ENCODE measurements at regions not wholly inside any gene's neighbourhood (a gene's known extent, or its start where the extent isn't known, plus 50 kb on each side); places are given as distances from the start of the nearest gene placed in this dataset.

- Histone ChIP-seq H3K4me1 (ENCODE audit: low read depth, poor library complexity, severe bottlenecking) (no peaks in the 10 kb centered on the region), H3K36me3 (ENCODE audit: insufficient read depth) (no peaks in the 10 kb centered on the region), H3K27ac (no peak overlapping the region), H3K9ac (no peak overlapping the region), H2AFZ (ENCODE audit: low read depth) (no peak overlapping the region), H3K4me3 (IDR thresholded peaks at IDR 0.05; ENCODE audit: insufficient read depth, low read depth, low read length) (no peak overlapping the region), H3K4me2 (no peak overlapping the region), H4K20me1 (ENCODE audit: insufficient read depth) (no peaks in the 10 kb centered on the region), H3K27me3 (ENCODE audit: insufficient read depth, low read depth) (no peaks in the 10 kb centered on the region), H3K79me2 (ENCODE audit: insufficient read depth, low read depth) (no peaks in the 10 kb centered on the region)
- TF ChIP-seq CTCF (conservative IDR thresholded peaks at IDR 0.05; ENCODE audit: low read depth, low read length), result no peak
Measured at GRCh38 chr2:158049129-158049855, 52.4 kb upstream of the UPP2 start.

GRCh38 chr2:158048327-158048726, 53.3 kb upstream of the UPP2 start:
- Histone ChIP-seq H2AFZ (ENCODE audit: low read depth) (no peak overlapping the region), H3K4me3 (IDR thresholded peaks at IDR 0.05; ENCODE audit: insufficient read depth, low read depth, low read length) (no peak overlapping the region), H3K4me2 (no peak overlapping the region), H3K36me3 (ENCODE audit: insufficient read depth) (no peaks in the 10 kb centered on the region), H3K9ac (no peak overlapping the region), H3K27ac (no peak overlapping the region), H3K27me3 (ENCODE audit: insufficient read depth, low read depth) (no peaks in the 10 kb centered on the region), H4K20me1 (ENCODE audit: insufficient read depth) (no peaks in the 10 kb centered on the region), H3K4me1 (ENCODE audit: low read depth, poor library complexity, severe bottlenecking) (no peaks in the 10 kb centered on the region), H3K79me2 (ENCODE audit: insufficient read depth, low read depth) (no peaks in the 10 kb centered on the region)
- TF ChIP-seq CTCF (conservative IDR thresholded peaks at IDR 0.05; ENCODE audit: low read depth, low read length), result no peak

GRCh38 chr2:158047156-158047611, 54.5 kb upstream of the UPP2 start:
- H3K4me1 ChIP-seq (ENCODE audit: low read depth, poor library complexity, severe bottlenecking), result no peaks in the 10 kb centered on the region
- no peak for TF ChIP-seq CTCF (conservative IDR thresholded peaks at IDR 0.05; ENCODE audit: low read depth, low read length)
- H3K9ac ChIP-seq, result no peak overlapping the region
- H3K4me3 ChIP-seq (IDR thresholded peaks at IDR 0.05; ENCODE audit: insufficient read depth, low read depth, low read length), result no peak overlapping the region
- no peak overlapping the region for H3K27ac ChIP-seq
- no peaks in the 10 kb centered on the region for H3K27me3 ChIP-seq (ENCODE audit: insufficient read depth, low read depth)
- no peaks in the 10 kb centered on the region for H3K36me3 ChIP-seq (ENCODE audit: insufficient read depth)
- H3K79me2 ChIP-seq (ENCODE audit: insufficient read depth, low read depth), result no peaks in the 10 kb centered on the region
- H2AFZ ChIP-seq (ENCODE audit: low read depth), result no peak overlapping the region
- H4K20me1 ChIP-seq (ENCODE audit: insufficient read depth), result no peaks in the 10 kb centered on the region
- H3K4me2 ChIP-seq, result no peak overlapping the region

- Histone ChIP-seq H4K20me1 (ENCODE audit: insufficient read depth) (no peaks in the 10 kb centered on the region), H3K27ac (no peak overlapping the region), H2AFZ (ENCODE audit: low read depth) (no peak overlapping the region), H3K79me2 (ENCODE audit: insufficient read depth, low read depth) (no peaks in the 10 kb centered on the region), H3K4me3 (IDR thresholded peaks at IDR 0.05; ENCODE audit: insufficient read depth, low read depth, low read length) (no peak overlapping the region), H3K4me2 (no peak overlapping the region), H3K27me3 (ENCODE audit: insufficient read depth, low read depth) (no peaks in the 10 kb centered on the region), H3K9ac (no peak overlapping the region), H3K36me3 (ENCODE audit: insufficient read depth) (no peaks in the 10 kb centered on the region), H3K4me1 (ENCODE audit: low read depth, poor library complexity, severe bottlenecking) (no peaks in the 10 kb centered on the region)
- no peak for TF ChIP-seq CTCF (conservative IDR thresholded peaks at IDR 0.05; ENCODE audit: low read depth, low read length)
Measured at GRCh38 chr2:158046121-158046880, 55.4 kb upstream of the UPP2 start.
